Effector memory CD4-positive, alpha-beta T cell (primary cell): ENCODE measurements at regions not wholly inside any gene's neighbourhood (a gene's known extent, or its start where the extent isn't known, plus 50 kb on each side); places are given as distances from the start of the nearest gene placed in this dataset.

Experiments used
- DNase-seq, 3 donors: peaks; one replicate each; pipeline ENCODE4 v3.0.0-alpha.2; 2020
- H3K27ac ChIP-seq: 2 replicates; pipeline ENCODE4 v1.7.0; 2013; ENCODE audit warnings: mild to moderate bottlenecking, low read length, moderate library complexity; ENCODE audit not compliant: insufficient read depth, poor library complexity, severe bottlenecking
- H3K27me3 ChIP-seq: replicated peaks from 2 replicates; pipeline ENCODE4 v1.7.0; 2013; ENCODE audit warnings: mild to moderate bottlenecking, low read length; ENCODE audit not compliant: insufficient read depth, control insufficient read depth, poor library complexity, severe bottlenecking
- H3K36me3 ChIP-seq: 2 replicates; pipeline ENCODE4 v1.7.0; 2013; ENCODE audit warnings: mild to moderate bottlenecking, low read length, moderate library complexity; ENCODE audit not compliant: control insufficient read depth, insufficient read depth
- H3K4me1 ChIP-seq: 2 replicates; pipeline ENCODE4 v1.7.0; 2013; ENCODE audit warnings: low read length, mild to moderate bottlenecking; ENCODE audit not compliant: control insufficient read depth, insufficient read depth, poor library complexity, severe bottlenecking
- H3K4me3 ChIP-seq: 2 replicates; pipeline ENCODE4 v1.7.0; 2013; ENCODE audit warnings: low read length, low read depth, mild to moderate bottlenecking; ENCODE audit not compliant: insufficient read depth, poor library complexity, severe bottlenecking
- H3K9me3 ChIP-seq: 2 replicates; pipeline ENCODE4 v1.7.0; 2013; ENCODE audit warnings: mild to moderate bottlenecking, low read length, moderate library complexity; ENCODE audit not compliant: control insufficient read depth

DNA sequence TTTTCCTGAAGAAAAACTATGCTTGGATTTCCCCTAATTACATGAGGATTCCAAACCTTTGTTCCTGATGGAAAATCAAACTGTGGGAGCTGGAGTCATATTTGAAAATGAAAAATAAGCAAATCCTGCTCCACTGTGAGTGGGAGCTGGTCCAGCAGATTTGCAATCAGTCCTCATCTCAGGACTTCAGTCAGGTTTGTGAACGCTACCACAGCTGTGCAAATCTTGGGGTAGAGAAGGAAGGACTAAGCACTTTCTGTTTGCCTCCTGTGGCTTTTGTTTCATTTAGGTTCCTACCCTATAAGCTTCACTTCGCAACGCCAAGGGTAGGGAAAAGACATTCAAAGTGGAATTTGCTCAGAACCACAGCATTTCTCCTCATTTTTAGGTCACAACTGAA is 238.2 kb downstream of the TUSC7 start:
- DNase-seq, result no peak
- Histone ChIP-seq H3K4me3 (no peak overlapping the region), H3K9me3 (no peaks in the 10 kb centered on the region), H3K4me1 (no peaks in the 10 kb centered on the region), H3K27ac (no peak overlapping the region), H3K27me3 (no peaks in the 10 kb centered on the region), H3K36me3 (no peaks in the 10 kb centered on the region)

DNA sequence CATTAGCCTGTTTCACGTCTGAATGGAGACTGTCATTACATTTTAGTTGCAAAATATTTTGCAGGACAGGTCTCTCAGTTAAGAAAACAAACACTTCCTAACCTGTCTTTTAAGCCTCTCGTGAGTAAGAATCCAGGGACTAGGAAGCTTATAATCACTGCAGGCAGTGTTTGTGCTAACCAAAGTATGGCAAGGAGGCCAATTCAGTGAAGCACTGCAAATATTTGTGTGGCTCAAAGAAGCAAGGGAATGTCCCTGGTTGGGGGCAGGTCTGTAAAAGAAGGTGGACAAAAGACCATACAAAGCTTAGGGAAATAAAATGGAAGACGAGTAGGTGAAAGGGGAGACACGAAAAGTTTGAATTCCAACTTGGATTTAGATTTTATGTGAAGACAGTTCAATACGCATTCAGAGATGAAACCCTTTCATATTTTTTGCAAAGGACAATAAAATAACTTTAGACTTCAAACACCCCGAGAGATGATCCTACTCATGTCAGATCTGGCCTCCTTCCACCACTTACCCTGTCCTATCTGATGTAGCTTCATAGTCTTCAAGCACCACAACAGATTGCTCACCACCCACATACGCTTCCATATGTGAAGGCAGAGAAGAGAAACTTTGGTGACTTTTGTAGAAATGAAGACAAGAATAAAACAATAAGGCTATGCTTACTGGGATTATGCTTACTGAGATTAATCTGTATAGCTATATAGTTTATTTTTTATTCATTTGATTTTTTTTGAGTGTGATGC is 240.9 kb downstream of the TUSC7 start:
- Histone ChIP-seq H3K36me3 (no peaks in the 10 kb centered on the region), H3K4me1 (no peaks in the 10 kb centered on the region), H3K4me3 (no peak overlapping the region), H3K27ac (no peak overlapping the region), H3K27me3 (no peaks in the 10 kb centered on the region), H3K9me3 (no peaks in the 10 kb centered on the region)
- no peak for DNase-seq

DNA sequence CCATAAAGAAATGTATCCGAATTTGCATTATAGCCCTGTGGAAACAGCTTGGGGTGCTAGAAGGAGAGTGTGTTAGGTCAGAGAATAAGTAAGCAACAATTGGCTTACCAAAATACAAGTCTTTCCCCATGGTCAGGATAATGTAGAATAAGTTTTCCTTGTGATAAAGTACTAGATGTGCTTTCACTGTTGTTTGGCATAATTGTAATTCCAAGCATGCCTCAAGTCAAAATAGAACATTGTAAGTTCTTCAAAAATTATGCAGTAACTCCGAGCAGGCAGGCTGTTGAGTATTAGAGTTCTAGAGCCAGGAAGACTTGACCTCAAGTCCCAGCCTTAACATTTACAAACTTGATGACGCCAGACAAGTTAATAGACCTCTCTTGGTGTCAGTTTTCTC is 242.0 kb downstream of the TUSC7 start:
- no peaks in the 10 kb centered on the region for H3K9me3 ChIP-seq
- DNase-seq, result no peak
- H3K4me1 ChIP-seq, result no peaks in the 10 kb centered on the region
- no peak overlapping the region for H3K27ac ChIP-seq
- H3K36me3 ChIP-seq, result no peaks in the 10 kb centered on the region
- no peaks in the 10 kb centered on the region for H3K27me3 ChIP-seq
- H3K4me3 ChIP-seq, result no peak overlapping the region

DNA sequence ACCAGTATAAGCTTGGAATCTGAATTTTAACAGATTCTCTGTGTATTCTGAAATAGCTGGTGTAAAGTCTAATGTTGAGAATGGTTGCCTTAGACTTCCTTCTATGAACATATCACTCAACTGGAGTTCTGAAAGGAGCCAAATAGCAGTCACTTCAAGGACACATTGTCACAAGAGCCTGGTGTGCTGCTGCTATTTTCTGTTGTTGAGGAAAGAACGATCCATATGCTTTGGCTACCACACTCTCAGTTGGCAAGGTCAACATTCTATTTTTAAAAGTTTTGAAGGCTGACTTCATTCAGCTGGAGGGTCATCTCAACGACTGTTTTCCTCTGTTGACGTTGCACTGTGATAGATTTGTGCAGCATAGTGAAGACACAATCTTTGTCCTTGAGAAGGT is 248.7 kb downstream of the TUSC7 start:
- Histone ChIP-seq H3K36me3 (no peaks in the 10 kb centered on the region), H3K4me3 (no peak overlapping the region), H3K9me3 (no peaks in the 10 kb centered on the region), H3K4me1 (no peaks in the 10 kb centered on the region), H3K27ac (no peak overlapping the region), H3K27me3 (no peaks in the 10 kb centered on the region)
- no peak for DNase-seq

DNA sequence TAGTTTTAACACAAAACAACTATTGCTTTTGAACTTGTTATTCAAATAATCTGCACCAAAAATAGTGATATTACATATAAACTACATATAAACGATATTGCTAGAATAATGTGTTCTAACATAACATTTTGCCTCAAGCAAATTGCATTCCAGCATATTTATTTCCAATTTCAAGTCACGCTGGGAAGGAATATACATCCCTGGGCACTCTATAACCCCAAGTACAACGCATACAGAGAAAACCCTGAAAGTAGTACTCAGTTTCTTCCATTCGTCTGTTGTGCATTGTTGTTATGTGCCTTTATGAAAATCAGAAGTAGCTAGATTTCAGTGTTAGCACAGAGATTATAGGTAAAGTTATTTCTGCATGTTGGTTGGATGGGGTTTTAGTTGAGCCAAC is 251.5 kb downstream of the TUSC7 start:
- no peaks in the 10 kb centered on the region for H3K27me3 ChIP-seq
- no peaks in the 10 kb centered on the region for H3K4me1 ChIP-seq
- no peak overlapping the region for H3K4me3 ChIP-seq
- no peak for DNase-seq
- H3K9me3 ChIP-seq, result no peaks in the 10 kb centered on the region
- H3K36me3 ChIP-seq, result no peaks in the 10 kb centered on the region
- no peak overlapping the region for H3K27ac ChIP-seq

DNA sequence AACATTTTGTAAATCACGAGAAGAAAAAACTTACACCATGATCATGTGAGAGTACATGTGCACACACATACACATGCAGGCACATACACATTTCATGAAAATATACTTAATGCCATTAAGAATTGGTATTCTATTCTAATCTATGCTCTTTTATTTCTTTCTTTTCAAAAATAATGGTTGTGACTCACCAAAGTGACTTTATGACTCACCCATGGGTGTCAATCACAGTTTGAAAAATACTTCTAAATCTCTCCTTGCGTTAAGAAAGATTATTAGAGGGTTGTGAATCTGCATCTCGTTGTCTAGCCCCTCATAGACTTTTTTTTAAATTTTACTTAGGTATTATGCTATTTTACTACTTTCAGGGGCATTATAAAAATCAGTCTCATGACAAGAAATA is 254.2 kb downstream of the TUSC7 start:
- Histone ChIP-seq H3K9me3 (no peaks in the 10 kb centered on the region), H3K4me1 (no peaks in the 10 kb centered on the region), H3K27me3 (no peaks in the 10 kb centered on the region), H3K4me3 (no peak overlapping the region), H3K36me3 (no peaks in the 10 kb centered on the region), H3K27ac (no peak overlapping the region)
- no peak for DNase-seq

DNA sequence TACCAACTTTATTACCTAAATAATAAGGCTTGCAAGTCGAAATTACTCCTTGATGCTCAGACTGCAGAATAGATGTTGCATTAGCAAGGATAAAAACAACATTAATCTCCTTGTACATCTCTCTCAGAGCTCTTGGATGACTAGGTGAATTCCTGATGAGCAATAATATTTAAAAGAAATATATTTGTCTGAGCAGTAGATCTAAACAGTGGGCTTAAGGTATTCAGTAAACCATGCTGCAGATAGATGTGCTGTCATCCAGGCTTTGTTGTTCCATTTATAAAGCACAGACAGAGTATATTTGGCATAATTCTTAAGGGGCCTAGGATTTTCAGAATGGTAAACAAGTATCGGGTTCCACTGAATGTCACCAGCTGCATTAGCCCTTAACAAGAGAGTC is 257.1 kb downstream of the TUSC7 start:
- Histone ChIP-seq H3K27ac (no peak overlapping the region), H3K27me3 (no peaks in the 10 kb centered on the region), H3K4me1 (no peaks in the 10 kb centered on the region), H3K4me3 (no peak overlapping the region), H3K9me3 (no peaks in the 10 kb centered on the region), H3K36me3 (no peaks in the 10 kb centered on the region)
- DNase-seq, result no peak

DNA sequence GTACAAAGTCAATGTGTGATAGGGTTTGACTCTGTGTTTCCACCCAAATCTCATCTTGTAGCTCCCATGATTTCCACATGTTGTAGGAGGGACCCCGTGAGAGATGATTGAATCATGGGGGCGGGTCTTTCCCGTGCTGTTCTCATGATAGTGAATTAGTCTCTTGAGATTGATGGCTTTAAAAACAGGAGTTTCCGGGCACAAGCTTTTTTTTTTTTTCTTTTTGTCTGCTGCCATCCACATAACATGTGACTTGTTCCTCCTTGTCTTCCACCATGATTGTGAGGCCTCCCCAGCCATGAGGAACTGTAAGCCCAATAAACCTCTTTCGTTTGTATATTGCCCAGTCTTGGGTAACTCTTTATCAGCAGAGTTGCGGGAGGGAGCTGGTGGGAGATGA is 259.6 kb downstream of the TUSC7 start:
- Histone ChIP-seq H3K9me3 (no peaks in the 10 kb centered on the region), H3K4me3 (no peak overlapping the region), H3K27me3 (no peaks in the 10 kb centered on the region), H3K36me3 (no peaks in the 10 kb centered on the region), H3K4me1 (no peaks in the 10 kb centered on the region), H3K27ac (no peak overlapping the region)
- no peak for DNase-seq

DNA sequence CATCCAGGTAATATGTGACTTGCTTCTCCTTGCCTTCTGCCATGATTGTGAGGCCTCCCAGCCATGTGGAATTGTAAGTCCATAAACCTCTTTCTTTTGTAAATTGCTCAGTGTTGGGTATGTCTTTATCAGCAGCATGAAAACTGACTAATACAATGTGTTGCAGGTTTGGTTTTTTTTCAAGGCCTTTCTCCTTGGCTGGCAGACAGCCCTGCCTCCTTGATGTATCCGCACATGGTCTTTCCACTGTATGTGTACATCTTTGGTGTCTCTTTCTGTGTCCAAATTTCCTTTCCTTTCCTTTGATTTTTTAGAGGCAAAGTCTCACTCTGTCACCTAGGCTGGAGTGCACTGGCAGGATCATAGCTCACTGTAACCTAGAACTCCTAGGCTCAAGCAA is 260.1 kb downstream of the TUSC7 start:
- DNase-seq, result no peak
- H3K9me3 ChIP-seq, result no peaks in the 10 kb centered on the region

DNA sequence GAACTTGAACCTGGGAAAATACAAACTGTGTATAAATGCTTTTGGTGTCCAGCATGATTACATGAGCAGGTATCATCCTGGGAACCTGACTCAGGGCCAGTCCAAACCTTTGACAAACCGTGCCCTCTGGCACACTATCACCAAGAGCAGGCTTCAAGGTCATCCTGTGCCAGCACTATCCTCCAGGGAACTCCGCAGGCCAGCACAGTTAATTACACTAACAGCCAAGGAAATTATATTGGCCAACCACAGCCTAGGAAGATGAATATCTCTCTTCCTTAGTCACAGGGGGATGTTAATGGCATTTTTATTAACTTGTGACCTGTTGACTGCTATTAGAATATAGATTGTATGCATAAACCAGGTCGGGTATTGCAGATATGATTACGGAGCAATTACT is 262.0 kb downstream of the TUSC7 start:
- H3K4me3 ChIP-seq, result no peak overlapping the region
- no peak overlapping the region for H3K27ac ChIP-seq
- H3K36me3 ChIP-seq, result no peaks in the 10 kb centered on the region
- no peaks in the 10 kb centered on the region for H3K9me3 ChIP-seq
- no peak for DNase-seq
- H3K4me1 ChIP-seq, result no peaks in the 10 kb centered on the region
- H3K27me3 ChIP-seq, result no peaks in the 10 kb centered on the region

More for the DNA sequence above, 260.1 kb downstream of the TUSC7 start:
- no peaks in the 10 kb centered on the region for H3K27me3 ChIP-seq
- H3K36me3 ChIP-seq, result no peaks in the 10 kb centered on the region
- no peak overlapping the region for H3K4me3 ChIP-seq
- H3K27ac ChIP-seq, result no peak overlapping the region
- no peaks in the 10 kb centered on the region for H3K4me1 ChIP-seq
